H1 (cell line): ENCODE measurements at regions not wholly inside any gene's neighbourhood (a gene's known extent, or its start where the extent isn't known, plus 50 kb on each side); places are given as distances from the start of the nearest gene placed in this dataset.

Experiments used
- CTCF ChIA-PET: fragments of 300-600 bp; sonication (Branson Sonifier 250); formaldehyde crosslinking; loops from one replicate; lab custom pipeline; 2021; ENCODE audit not compliant: partially characterized antibody; lab: Charles Lee
- POLR2A ChIA-PET: fragments of 300-600 bp; sonication (Branson Sonifier 250); formaldehyde crosslinking; loops from one replicate; lab custom pipeline; 2021; ENCODE audit warnings: inconsistent platforms; ENCODE audit not compliant: partially characterized antibody; lab: Charles Lee
- DNase-seq, 2 experiments: peaks; one replicate each; pipeline versions ENCODE4 v3.0.0 to v3.0.0-alpha.2; 2010 to 2022; ENCODE audit warnings: low spot score in 2 of 2, low read depth in 1 of 2, mixed read lengths in 1 of 2
- FAIRE-seq: peaks from 2 replicates; lab custom pipeline; 2011; peaks lifted over from hg19 to GRCh38; lab: Jason Lieb, UNC
- H2AFZ ChIP-seq: 2 replicates; pipeline ENCODE4 v1.8.1; 2012; ENCODE audit warnings: low read length, inconsistent platforms
- H2AK5ac ChIP-seq: 2 replicates; pipeline ENCODE4 v1.6.1; 2013; ENCODE audit warnings: low read depth, low read length
- H2BK120ac ChIP-seq: replicated peaks from 2 replicates; pipeline ENCODE3; 2013; ENCODE audit warnings: low read depth, low read length, inconsistent platforms
- H2BK12ac ChIP-seq: 2 replicates; pipeline ENCODE4 v1.6.1; 2013; ENCODE audit warnings: low read depth, low read length
- H2BK15ac ChIP-seq: 2 replicates; pipeline ENCODE4 v1.6.1; 2013; ENCODE audit warnings: low read length
- H2BK20ac ChIP-seq: 2 replicates; pipeline ENCODE4 v1.6.1; 2013; ENCODE audit warnings: low read length
- H2BK5ac ChIP-seq: 2 replicates; pipeline ENCODE4 v1.6.1; 2013; ENCODE audit warnings: low read depth, low read length
- H3K14ac ChIP-seq: 2 replicates; pipeline ENCODE4 v1.6.1; 2013; ENCODE audit warnings: inconsistent platforms; ENCODE audit not compliant: insufficient read length
- H3K18ac ChIP-seq: 2 replicates; pipeline ENCODE4 v1.6.1; 2013; ENCODE audit warnings: low read length; ENCODE audit errors: extremely low read depth
- H3K23ac ChIP-seq: 2 replicates; pipeline ENCODE4 v1.6.1; 2013; ENCODE audit warnings: inconsistent platforms; ENCODE audit not compliant: insufficient read length
- H3K23me2 ChIP-seq: 2 replicates; pipeline ENCODE4 v1.6.1; 2013; ENCODE audit warnings: low read depth, low read length
- H3K27ac ChIP-seq: 2 replicates; pipeline ENCODE4 v1.6.1; 2011; ENCODE audit warnings: low read depth, low read length, inconsistent platforms
- H3K27me3 ChIP-seq, 4 experiments: replicated peaks in 1 of 4; 1 replicate in 1 of 4; 2 replicates in 3 of 4; pipeline versions ENCODE4 v1.6.1 to v1.8.1; 2011 to 2013; ENCODE audit warnings: low read length in 3 of 4, mild to moderate bottlenecking in 3 of 4, inconsistent platforms in 2 of 4, mixed read lengths in 2 of 4, moderate library complexity in 1 of 4; ENCODE audit not compliant: control insufficient read depth in 3 of 4, insufficient read depth in 3 of 4; ENCODE audit errors: extremely low read depth in 1 of 4
- H3K36me3 ChIP-seq, 4 experiments: 2 replicates each; pipeline versions ENCODE4 v1.6.1 to v1.8.1; 2011 to 2013; ENCODE audit warnings: mild to moderate bottlenecking in 4 of 4, low read length in 3 of 4, moderate library complexity in 2 of 4, control low read depth in 1 of 4, inconsistent platforms in 1 of 4; ENCODE audit not compliant: insufficient read depth in 4 of 4, control insufficient read depth in 2 of 4
- H3K4ac ChIP-seq: replicated peaks from 2 replicates; pipeline ENCODE3; 2013; ENCODE audit warnings: low read length, low read depth, mixed read lengths, inconsistent platforms; ENCODE audit not compliant: insufficient read length
- H3K4me1 ChIP-seq, 4 experiments: replicated peaks in 1 of 4; 1 replicate in 1 of 4; 2 replicates in 3 of 4; pipeline versions ENCODE4 v1.6.1 to v1.8.1; 2011 to 2013; ENCODE audit warnings: low read length in 3 of 4, inconsistent platforms in 2 of 4, mixed read lengths in 1 of 4; ENCODE audit not compliant: insufficient read depth in 4 of 4, control insufficient read depth in 3 of 4
- H3K4me2 ChIP-seq, 2 experiments: 2 replicates each; pipeline versions ENCODE4 v1.6.1 to v1.8.1; 2011 to 2013; ENCODE audit warnings: low read depth in 2 of 2, low read length in 2 of 2, control low read depth in 1 of 2, inconsistent platforms in 1 of 2, mild to moderate bottlenecking in 1 of 2; ENCODE audit not compliant: insufficient read depth in 1 of 2
- H3K4me3 ChIP-seq, 4 experiments: fragments of 200-600, 300-600 bp in 1 of 4; sonication (generic), shearing (Covaris generic), sonication (Bioruptor Twin) in 1 of 4; 2 replicates each; pipeline versions ENCODE4 v1.5.1 to v1.8.1; 2011 to 2016; ENCODE audit warnings: low read length in 4 of 4, low read depth in 3 of 4, control low read depth in 2 of 4, inconsistent platforms in 2 of 4, mild to moderate bottlenecking in 2 of 4, mixed read lengths in 1 of 4, moderate library complexity in 1 of 4; ENCODE audit not compliant: insufficient read depth in 2 of 4; ENCODE audit errors: extremely low read depth in 1 of 4
- H3K56ac ChIP-seq: replicated peaks from 2 replicates; pipeline ENCODE3; 2013; ENCODE audit warnings: low read depth, mild to moderate bottlenecking, mixed read lengths, low read length, inconsistent platforms; ENCODE audit not compliant: insufficient read length
- H3K79me1 ChIP-seq: 2 replicates; pipeline ENCODE4 v1.6.1; 2013; ENCODE audit warnings: low read depth, low read length, control low read depth
- H3K79me2 ChIP-seq, 2 experiments: 2 replicates each; pipeline versions ENCODE4 v1.6.1 to v1.8.1; 2012 to 2013; ENCODE audit warnings: low read length in 2 of 2, mild to moderate bottlenecking in 2 of 2, inconsistent platforms in 1 of 2; ENCODE audit not compliant: insufficient read depth in 2 of 2, control insufficient read depth in 1 of 2
- H3K9ac ChIP-seq, 4 experiments: replicated peaks in 1 of 4; 1 replicate in 1 of 4; 2 replicates in 3 of 4; pipeline versions ENCODE4 v1.6.1 to v1.8.1; 2011 to 2013; ENCODE audit warnings: low read depth in 3 of 4, low read length in 3 of 4, control low read depth in 2 of 4, mild to moderate bottlenecking in 2 of 4, moderate library complexity in 2 of 4, inconsistent platforms in 1 of 4; ENCODE audit errors: extremely low read depth in 1 of 4
- H3K9me3 ChIP-seq, 2 experiments: 2 replicates each; pipeline versions ENCODE4 v1.6.1 to v1.8.1; 2012 to 2013; ENCODE audit warnings: mild to moderate bottlenecking in 2 of 2, moderate library complexity in 2 of 2, control low read depth in 1 of 2, inconsistent platforms in 1 of 2, low read depth in 1 of 2, low read length in 1 of 2, mixed read lengths in 1 of 2; ENCODE audit not compliant: insufficient read depth in 2 of 2
- H4K20me1 ChIP-seq, 2 experiments: replicated peaks in 1 of 2; 2 replicates each; pipeline versions ENCODE3 to v1.8.1; 2011 to 2013; ENCODE audit warnings: inconsistent platforms in 2 of 2, low read length in 2 of 2, mild to moderate bottlenecking in 1 of 2; ENCODE audit not compliant: insufficient read depth in 2 of 2, control insufficient read depth in 1 of 2
- H4K5ac ChIP-seq: 2 replicates; pipeline ENCODE4 v1.6.1; 2013; ENCODE audit warnings: low read length, low read depth, mixed read lengths, inconsistent platforms; ENCODE audit not compliant: insufficient read length
- H4K8ac ChIP-seq: 2 replicates; pipeline ENCODE4 v1.8.0; 2013; ENCODE audit warnings: mild to moderate bottlenecking, moderate library complexity, low read length, inconsistent platforms; ENCODE audit not compliant: insufficient read depth; ENCODE audit errors: extremely low read depth
- H4K91ac ChIP-seq: replicated peaks from 2 replicates; pipeline ENCODE3; 2013; ENCODE audit warnings: low read length, mixed read lengths, inconsistent platforms; ENCODE audit not compliant: insufficient read length
- BRCA1 ChIP-seq: IDR thresholded peaks from 2 replicates; pipeline ENCODE4 v1.6.1; 2012; ENCODE audit warnings: low read depth, low read length, improper control_type of control experiment
- SIRT6 ChIP-seq: IDR thresholded peaks from one replicate; pipeline ENCODE4 v1.7.1; 2012; ENCODE audit warnings: low read length, inconsistent platforms
- TF ChIP-seq, protein P1 (sequence below): fragments of 300-600 bp; sonication (generic); IDR thresholded peaks from 2 replicates; pipeline ENCODE4 v1.7.1; 2012; ENCODE audit warnings: low read length, moderate library complexity, mild to moderate bottlenecking, inconsistent platforms; ENCODE audit not compliant: insufficient replicate concordance

DNA sequence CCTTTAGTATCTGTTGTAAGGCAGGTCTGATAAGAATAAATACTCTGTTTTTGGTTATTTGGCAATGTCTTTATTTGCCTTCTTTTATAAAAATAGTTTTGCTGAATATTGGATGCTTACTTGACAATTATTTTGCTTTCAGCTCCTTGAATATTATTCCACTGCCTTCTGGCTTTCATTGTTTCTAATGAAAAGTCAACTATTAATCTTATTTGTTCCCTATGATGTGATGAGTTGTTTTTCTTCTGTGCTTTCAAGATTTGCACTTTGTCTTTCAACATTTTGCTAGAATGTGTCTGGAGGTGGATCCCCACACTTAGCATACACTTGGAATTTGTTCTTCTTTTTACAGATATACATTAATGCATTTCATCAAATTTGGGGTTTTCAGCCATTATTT is 203.8 kb upstream of the PTPRZ1 start:
- Histone ChIP-seq H3K36me3 (no peaks in the 10 kb centered on the region), H4K5ac (no peak overlapping the region), H3K4me1 (no peaks in the 10 kb centered on the region), H3K4me2 (no peak overlapping the region), H2BK12ac (no peak overlapping the region), H3K79me1 (no peaks in the 10 kb centered on the region), H2BK15ac (no peak overlapping the region), H2AFZ (no peak overlapping the region), H2BK120ac (no peak overlapping the region), H3K23me2 (no peaks in the 10 kb centered on the region), H3K4ac (no peak overlapping the region), H2BK20ac (no peak overlapping the region), H2AK5ac (no peak overlapping the region), H2BK5ac (no peak overlapping the region), H3K79me2 (no peaks in the 10 kb centered on the region), H4K20me1 (no peaks in the 10 kb centered on the region), H3K4me3 (no peak overlapping the region), H3K14ac (no peak overlapping the region), H4K91ac (no peak overlapping the region), H3K23ac (no peak overlapping the region), H3K27ac (no peak overlapping the region), H3K56ac (no peak overlapping the region), H3K27me3 (no peaks in the 10 kb centered on the region), H3K9ac (no peak overlapping the region), H4K8ac (no peak overlapping the region), H3K18ac (no peak overlapping the region), H3K9me3 (no peaks in the 10 kb centered on the region)
- CTCF ChIA-PET, result no interaction called here
- POLR2A ChIA-PET, result no interaction called here
- FAIRE-seq (no peak), DNase-seq (no peak)
- TF ChIP-seq SIRT6 (no peak), BRCA1 (no peak)
- TF ChIP-seq, protein P1, sequence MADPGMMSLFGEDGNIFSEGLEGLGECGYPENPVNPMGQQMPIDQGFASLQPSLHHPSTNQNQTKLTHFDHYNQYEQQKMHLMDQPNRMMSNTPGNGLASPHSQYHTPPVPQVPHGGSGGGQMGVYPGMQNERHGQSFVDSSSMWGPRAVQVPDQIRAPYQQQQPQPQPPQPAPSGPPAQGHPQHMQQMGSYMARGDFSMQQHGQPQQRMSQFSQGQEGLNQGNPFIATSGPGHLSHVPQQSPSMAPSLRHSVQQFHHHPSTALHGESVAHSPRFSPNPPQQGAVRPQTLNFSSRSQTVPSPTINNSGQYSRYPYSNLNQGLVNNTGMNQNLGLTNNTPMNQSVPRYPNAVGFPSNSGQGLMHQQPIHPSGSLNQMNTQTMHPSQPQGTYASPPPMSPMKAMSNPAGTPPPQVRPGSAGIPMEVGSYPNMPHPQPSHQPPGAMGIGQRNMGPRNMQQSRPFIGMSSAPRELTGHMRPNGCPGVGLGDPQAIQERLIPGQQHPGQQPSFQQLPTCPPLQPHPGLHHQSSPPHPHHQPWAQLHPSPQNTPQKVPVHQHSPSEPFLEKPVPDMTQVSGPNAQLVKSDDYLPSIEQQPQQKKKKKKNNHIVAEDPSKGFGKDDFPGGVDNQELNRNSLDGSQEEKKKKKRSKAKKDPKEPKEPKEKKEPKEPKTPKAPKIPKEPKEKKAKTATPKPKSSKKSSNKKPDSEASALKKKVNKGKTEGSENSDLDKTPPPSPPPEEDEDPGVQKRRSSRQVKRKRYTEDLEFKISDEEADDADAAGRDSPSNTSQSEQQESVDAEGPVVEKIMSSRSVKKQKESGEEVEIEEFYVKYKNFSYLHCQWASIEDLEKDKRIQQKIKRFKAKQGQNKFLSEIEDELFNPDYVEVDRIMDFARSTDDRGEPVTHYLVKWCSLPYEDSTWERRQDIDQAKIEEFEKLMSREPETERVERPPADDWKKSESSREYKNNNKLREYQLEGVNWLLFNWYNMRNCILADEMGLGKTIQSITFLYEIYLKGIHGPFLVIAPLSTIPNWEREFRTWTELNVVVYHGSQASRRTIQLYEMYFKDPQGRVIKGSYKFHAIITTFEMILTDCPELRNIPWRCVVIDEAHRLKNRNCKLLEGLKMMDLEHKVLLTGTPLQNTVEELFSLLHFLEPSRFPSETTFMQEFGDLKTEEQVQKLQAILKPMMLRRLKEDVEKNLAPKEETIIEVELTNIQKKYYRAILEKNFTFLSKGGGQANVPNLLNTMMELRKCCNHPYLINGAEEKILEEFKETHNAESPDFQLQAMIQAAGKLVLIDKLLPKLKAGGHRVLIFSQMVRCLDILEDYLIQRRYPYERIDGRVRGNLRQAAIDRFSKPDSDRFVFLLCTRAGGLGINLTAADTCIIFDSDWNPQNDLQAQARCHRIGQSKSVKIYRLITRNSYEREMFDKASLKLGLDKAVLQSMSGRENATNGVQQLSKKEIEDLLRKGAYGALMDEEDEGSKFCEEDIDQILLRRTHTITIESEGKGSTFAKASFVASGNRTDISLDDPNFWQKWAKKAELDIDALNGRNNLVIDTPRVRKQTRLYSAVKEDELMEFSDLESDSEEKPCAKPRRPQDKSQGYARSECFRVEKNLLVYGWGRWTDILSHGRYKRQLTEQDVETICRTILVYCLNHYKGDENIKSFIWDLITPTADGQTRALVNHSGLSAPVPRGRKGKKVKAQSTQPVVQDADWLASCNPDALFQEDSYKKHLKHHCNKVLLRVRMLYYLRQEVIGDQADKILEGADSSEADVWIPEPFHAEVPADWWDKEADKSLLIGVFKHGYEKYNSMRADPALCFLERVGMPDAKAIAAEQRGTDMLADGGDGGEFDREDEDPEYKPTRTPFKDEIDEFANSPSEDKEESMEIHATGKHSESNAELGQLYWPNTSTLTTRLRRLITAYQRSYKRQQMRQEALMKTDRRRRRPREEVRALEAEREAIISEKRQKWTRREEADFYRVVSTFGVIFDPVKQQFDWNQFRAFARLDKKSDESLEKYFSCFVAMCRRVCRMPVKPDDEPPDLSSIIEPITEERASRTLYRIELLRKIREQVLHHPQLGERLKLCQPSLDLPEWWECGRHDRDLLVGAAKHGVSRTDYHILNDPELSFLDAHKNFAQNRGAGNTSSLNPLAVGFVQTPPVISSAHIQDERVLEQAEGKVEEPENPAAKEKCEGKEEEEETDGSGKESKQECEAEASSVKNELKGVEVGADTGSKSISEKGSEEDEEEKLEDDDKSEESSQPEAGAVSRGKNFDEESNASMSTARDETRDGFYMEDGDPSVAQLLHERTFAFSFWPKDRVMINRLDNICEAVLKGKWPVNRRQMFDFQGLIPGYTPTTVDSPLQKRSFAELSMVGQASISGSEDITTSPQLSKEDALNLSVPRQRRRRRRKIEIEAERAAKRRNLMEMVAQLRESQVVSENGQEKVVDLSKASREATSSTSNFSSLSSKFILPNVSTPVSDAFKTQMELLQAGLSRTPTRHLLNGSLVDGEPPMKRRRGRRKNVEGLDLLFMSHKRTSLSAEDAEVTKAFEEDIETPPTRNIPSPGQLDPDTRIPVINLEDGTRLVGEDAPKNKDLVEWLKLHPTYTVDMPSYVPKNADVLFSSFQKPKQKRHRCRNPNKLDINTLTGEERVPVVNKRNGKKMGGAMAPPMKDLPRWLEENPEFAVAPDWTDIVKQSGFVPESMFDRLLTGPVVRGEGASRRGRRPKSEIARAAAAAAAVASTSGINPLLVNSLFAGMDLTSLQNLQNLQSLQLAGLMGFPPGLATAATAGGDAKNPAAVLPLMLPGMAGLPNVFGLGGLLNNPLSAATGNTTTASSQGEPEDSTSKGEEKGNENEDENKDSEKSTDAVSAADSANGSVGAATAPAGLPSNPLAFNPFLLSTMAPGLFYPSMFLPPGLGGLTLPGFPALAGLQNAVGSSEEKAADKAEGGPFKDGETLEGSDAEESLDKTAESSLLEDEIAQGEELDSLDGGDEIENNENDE, result no peak
